Chondrocyte (in vitro differentiated cells): ENCODE measurements at regions not wholly inside any gene's neighbourhood (a gene's known extent, or its start where the extent isn't known, plus 50 kb on each side); places are given as distances from the start of the nearest gene placed in this dataset.
"Not testable (repeated sequence)": the region's sequence is repeated elsewhere in the genome, so short reads cannot be mapped to it uniquely, and the experiment has no call there.

ENCODE experiments used
- DNase-seq: peaks from one replicate; pipeline ENCODE4 v3.0.0; 2021; ENCODE audit warnings: mixed read lengths, low spot score
- H3K27ac Mint-ChIP-seq: one replicate; pipeline ENCODE4 v1.8.0; 2021; ENCODE audit warnings: mild to moderate bottlenecking, moderate library complexity, mixed read lengths; ENCODE audit not compliant: unreplicated experiment
- H3K27me3 Mint-ChIP-seq: 2 replicates; pipeline ENCODE4 v1.8.0; 2021; ENCODE audit warnings: low read depth, mixed read lengths
- H3K36me3 Mint-ChIP-seq: 2 replicates; pipeline ENCODE4 v1.8.0; 2021; ENCODE audit warnings: low read depth, mixed read lengths
- H3K4me1 Mint-ChIP-seq: 2 replicates; pipeline ENCODE4 v1.8.0; 2021; ENCODE audit warnings: low read depth, mild to moderate bottlenecking, mixed read lengths
- H3K4me3 Mint-ChIP-seq: one replicate; pipeline ENCODE4 v1.8.0; 2021; ENCODE audit warnings: mild to moderate bottlenecking, moderate library complexity, mixed read lengths; ENCODE audit not compliant: unreplicated experiment
- H3K9me3 Mint-ChIP-seq: 2 replicates; pipeline ENCODE4 v1.8.0; 2021; ENCODE audit warnings: low read depth, mixed read lengths
- CTCF ChIP-seq: fragments of 200-600 bp; sonication (generic); IDR thresholded peaks from 2 replicates; pipeline ENCODE4 v1.5.0; 2021; ENCODE audit warnings: antibody characterized with exemption, mild to moderate bottlenecking, moderate library complexity

GRCh38 chr16:29148131-29148691, 163.4 kb downstream of the LAT start:
- Mint-ChIP-seq H3K9me3 (no peaks in the 10 kb centered on the region), H3K27me3 (peaks cover 2% of the 10 kb centered on the region), H3K27ac (no peak overlapping the region), H3K4me1 (no peaks in the 10 kb centered on the region), H3K4me3 (no peak overlapping the region), H3K36me3 (no peaks in the 10 kb centered on the region)
- DNase-seq: peak; percentile 60
- TF ChIP-seq CTCF: no peak

GRCh38 chr16:29147710-29148109, 162.9 kb downstream of the LAT start:
- H3K4me3 Mint-ChIP-seq, H3K9me3 Mint-ChIP-seq, H3K27me3 Mint-ChIP-seq, DNase-seq, H3K36me3 Mint-ChIP-seq, H3K4me1 Mint-ChIP-seq, H3K27ac Mint-ChIP-seq: not testable (repeated sequence)

GRCh38 chr16:29146808-29147643, 162.2 kb downstream of the LAT start:
- H3K4me1 Mint-ChIP-seq, H3K36me3 Mint-ChIP-seq, H3K4me3 Mint-ChIP-seq: not testable (repeated sequence)

GRCh38 chr16:29146266-29146665, 161.4 kb downstream of the LAT start:
- Mint-ChIP-seq H3K36me3 (no peaks in the 10 kb centered on the region), H3K4me3 (no peak overlapping the region), H3K9me3 (no peaks in the 10 kb centered on the region), H3K27me3 (peaks cover 4% of the 10 kb centered on the region), H3K27ac (no peak overlapping the region), H3K4me1 (no peaks in the 10 kb centered on the region)
- DNase-seq: peak; percentile 60
- no peak for TF ChIP-seq CTCF

More at GRCh38 chr16:29146808-29147643, 162.2 kb downstream of the LAT start:
- not testable (repeated sequence) for H3K27me3 Mint-ChIP-seq, H3K9me3 Mint-ChIP-seq, H3K27ac Mint-ChIP-seq
- peak; percentile 60 for DNase-seq

GRCh38 chr16:29145486-29146225, 160.8 kb downstream of the LAT start:
- DNase-seq: peak; percentile 41
- H3K27me3 Mint-ChIP-seq, H3K36me3 Mint-ChIP-seq, H3K9me3 Mint-ChIP-seq, H3K27ac Mint-ChIP-seq, H3K4me3 Mint-ChIP-seq, H3K4me1 Mint-ChIP-seq: not testable (repeated sequence)

- H3K4me1 Mint-ChIP-seq, H3K27ac Mint-ChIP-seq, H3K4me3 Mint-ChIP-seq, H3K27me3 Mint-ChIP-seq, H3K36me3 Mint-ChIP-seq, H3K9me3 Mint-ChIP-seq: not testable (repeated sequence)
- peak; percentile 25 for DNase-seq
Observed at GRCh38 chr16:29145086-29145485, 160.2 kb downstream of the LAT start.

GRCh38 chr16:29144669-29145062, 159.8 kb downstream of the LAT start:
- H3K4me1 Mint-ChIP-seq, H3K9me3 Mint-ChIP-seq, H3K27me3 Mint-ChIP-seq, H3K36me3 Mint-ChIP-seq, H3K27ac Mint-ChIP-seq, H3K4me3 Mint-ChIP-seq: not testable (repeated sequence)
- DNase-seq: peak; percentile 36

- peaks cover 11% of the 10 kb centered on the region for H3K27me3 Mint-ChIP-seq
- H3K9me3 Mint-ChIP-seq, H3K36me3 Mint-ChIP-seq, H3K27ac Mint-ChIP-seq, H3K4me3 Mint-ChIP-seq, H3K4me1 Mint-ChIP-seq: not testable (repeated sequence)
- peak; percentile 63 for DNase-seq
Observed at GRCh38 chr16:29143739-29144668, 159.2 kb downstream of the LAT start.

GRCh38 chr16:29142506-29142905, 157.7 kb downstream of the LAT start:
- not testable (repeated sequence) for H3K36me3 Mint-ChIP-seq, H3K4me1 Mint-ChIP-seq, H3K27ac Mint-ChIP-seq, H3K9me3 Mint-ChIP-seq, H3K4me3 Mint-ChIP-seq
- peak; percentile 67 for DNase-seq
- peaks cover 14% of the 10 kb centered on the region for H3K27me3 Mint-ChIP-seq
